HG02642 (cell line): ENCODE measurements at regions not wholly inside any gene's neighbourhood (a gene's known extent, or its start where the extent isn't known, plus 50 kb on each side); places are given as distances from the start of the nearest gene placed in this dataset.
"Not testable (repeated sequence)": the region's sequence is repeated elsewhere in the genome, so short reads cannot be mapped to it uniquely, and the experiment has no call there.

Source experiments
- ATAC-seq: cut with Tn5 transposase; IDR thresholded peaks from one replicate; pipeline ENCODE4 v1.9.1; 2021; ENCODE audit warnings: mild to moderate bottlenecking; ENCODE audit not compliant: unreplicated experiment, poor library complexity

DNA sequence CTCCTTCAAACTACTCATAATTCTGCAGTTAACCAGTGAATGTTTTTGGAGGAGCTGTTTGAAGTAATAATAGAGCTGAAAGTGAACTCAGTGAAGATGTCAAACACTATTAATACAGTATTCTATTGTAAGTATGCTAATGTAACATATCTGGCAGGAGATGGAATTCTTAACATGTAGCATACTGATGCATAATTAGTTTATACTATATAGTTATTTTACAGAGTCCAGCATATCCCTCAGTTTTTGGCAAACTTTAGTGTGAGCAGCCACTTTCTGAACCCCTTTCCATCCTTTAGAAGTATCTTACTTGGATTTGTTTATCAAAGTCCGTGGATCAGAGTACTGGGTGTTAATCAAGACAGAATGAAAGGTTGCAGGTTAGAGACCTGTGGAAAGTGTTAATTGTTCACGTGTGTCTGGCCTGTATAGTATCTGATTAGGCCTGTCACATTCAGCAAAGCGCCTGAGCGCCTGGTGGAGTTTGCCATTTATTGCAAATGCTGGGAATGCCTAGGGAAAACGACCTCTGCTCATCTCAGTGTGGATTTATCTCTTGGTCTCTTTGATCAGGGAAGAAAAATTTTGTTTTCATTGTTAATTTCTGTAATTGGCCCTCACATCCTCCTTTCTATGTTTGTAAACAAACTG lies 251.7 kb upstream of the MAD2L1 start:
- no peak for ATAC-seq

DNA sequence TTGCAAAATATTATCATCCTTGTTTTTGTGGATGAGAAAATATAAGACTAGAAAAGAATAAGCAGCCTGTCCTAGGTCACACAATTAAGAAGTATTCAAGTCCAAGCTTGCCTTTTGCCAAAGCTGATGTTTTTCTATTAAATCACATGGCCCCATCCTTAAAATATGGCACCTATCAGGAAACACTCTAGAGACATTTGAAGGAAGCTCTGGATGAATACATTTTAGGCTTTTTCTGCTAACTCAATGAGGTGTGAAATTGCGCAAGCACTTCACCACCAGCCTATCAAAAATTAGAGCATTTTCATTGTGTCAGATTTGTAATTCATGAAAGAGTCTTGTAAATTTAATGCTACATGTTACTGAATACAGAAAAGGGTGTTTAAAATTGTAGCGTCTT lies 251.1 kb upstream of the MAD2L1 start:
- no peak for ATAC-seq

DNA sequence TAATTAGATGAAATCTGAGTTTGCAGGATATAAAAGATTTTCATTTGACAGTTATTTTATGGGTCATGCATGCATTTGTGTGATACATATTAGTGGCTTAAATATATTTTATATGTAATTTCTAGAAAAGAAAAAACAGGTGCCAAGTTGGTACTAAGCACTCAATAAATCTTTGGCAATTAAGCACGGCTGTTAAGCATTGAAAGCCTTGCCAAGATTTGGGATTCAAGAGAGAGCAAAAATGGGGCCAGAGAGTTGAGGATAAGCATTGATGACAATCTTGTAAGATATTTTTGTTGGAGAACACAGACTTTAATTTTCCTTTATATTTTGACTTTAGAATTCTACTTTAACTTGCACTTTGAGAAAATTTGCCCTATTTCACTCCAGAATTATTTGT lies 249.8 kb upstream of the MAD2L1 start:
- no peak for ATAC-seq

- ATAC-seq = no peak
Measured at GRCh38 chr4:120314969-120315368, 248.3 kb upstream of the MAD2L1 start.

DNA sequence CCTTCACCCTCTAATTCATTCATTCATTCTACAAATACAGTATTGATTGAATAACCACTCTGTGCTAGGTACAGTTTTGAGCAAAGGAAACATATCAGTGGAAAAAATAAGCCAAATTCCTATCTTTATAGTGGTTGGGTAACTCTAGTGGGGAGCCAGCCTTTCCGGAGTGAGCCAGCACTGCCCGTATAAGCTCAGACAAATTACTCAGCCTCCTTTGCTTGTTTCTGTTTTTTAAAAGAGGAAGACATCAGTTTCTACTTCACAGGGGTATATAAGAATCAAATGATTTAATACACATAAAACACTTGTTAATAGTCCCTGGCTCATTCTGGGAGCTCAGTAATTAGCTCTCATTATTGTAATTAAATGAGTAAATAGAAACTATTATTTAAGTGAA lies 238.2 kb upstream of the MAD2L1 start:
- no peak for ATAC-seq

GRCh38 chr4:120299631-120300030 lies 233.0 kb upstream of the MAD2L1 start:
- ATAC-seq = no peak

DNA sequence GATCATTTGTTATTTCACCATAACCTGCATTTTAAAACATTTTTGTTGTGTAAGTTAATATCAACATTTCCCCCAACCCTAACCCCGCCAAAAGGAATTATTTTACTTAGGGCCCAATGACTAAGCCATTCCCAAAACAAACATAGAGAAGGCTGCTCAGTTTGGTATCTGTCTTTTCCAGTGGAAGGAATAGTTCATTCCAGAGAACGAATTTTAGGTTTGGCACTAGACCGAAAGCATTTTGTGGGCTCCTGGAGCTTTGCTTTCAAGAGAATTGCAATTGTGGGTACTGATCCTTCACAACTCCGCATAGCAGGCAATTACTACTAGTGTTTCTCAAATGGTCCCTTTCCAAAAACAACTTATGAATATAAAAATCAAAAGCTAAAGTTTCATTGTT lies 226.7 kb upstream of the MAD2L1 start:
- ATAC-seq = no peak

GRCh38 chr4:120291541-120291940 lies 224.9 kb upstream of the MAD2L1 start:
- no peak for ATAC-seq

- ATAC-seq = no peak
Measured at GRCh38 chr4:120290553-120290952, 223.9 kb upstream of the MAD2L1 start.

GRCh38 chr4:120286813-120287212 lies 220.2 kb upstream of the MAD2L1 start:
- no peak for ATAC-seq

GRCh38 chr4:120281581-120281980 lies 214.9 kb upstream of the MAD2L1 start:
- no peak for ATAC-seq

GRCh38 chr4:120277391-120277790 lies 210.7 kb upstream of the MAD2L1 start:
- no peak for ATAC-seq

GRCh38 chr4:120266602-120267001 lies 200.0 kb upstream of the MAD2L1 start:
- ATAC-seq = no peak

GRCh38 chr4:120263618-120264017 lies 197.0 kb upstream of the MAD2L1 start:
- no peak for ATAC-seq

DNA sequence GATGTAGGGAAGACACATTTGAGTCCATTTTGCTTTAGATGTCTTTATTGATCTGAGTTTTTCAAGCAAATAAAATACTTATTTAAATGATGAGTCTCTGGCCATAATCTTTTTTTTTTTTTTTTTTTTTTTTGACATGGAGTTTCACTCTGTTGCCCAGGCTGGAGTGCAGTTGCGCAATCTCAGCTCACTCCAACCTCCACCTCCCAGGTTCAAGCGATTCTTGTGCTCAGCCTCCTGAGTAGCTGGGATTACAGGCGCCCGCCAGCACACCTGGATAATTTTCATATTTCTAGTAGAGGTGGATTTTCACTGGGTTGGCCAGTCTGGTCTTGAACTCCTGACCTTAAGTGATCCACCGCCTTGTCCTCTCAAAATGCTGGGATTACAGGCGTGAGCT lies 194.5 kb upstream of the MAD2L1 start:
- no peak for ATAC-seq

DNA sequence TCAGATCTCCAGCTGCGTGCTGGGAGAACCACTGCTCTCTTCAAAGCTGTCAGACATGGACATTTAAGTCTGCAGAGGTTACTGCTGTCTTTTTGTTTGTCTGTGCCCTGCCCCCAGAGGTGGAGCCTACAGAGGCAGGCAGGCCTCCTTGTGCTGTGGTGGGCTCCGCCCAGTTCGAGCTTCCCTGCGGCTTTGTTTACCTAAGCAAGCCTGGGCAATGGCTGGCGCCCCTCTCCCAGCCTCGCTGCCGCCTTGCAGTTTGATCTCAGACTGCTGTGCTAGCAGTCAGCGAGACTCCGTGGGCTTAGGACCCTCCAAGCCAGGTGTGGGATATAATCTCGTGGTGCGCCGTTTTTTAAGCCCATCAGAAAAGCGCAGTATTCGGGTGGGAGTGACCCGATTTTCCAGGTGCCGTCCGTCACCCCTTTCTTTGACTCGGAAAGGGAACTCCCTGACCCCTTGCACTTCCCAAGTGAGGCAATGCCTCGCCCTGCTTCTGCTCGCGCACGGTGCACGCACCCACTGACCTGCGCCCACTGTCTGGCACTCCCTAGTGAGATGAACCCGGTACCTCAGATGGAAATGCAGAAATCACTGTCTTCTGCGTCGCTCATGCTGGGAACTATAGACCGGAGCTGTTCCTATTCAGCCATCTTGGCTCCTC lies 189.6 kb upstream of the MAD2L1 start:
- not testable (repeated sequence) for ATAC-seq

DNA sequence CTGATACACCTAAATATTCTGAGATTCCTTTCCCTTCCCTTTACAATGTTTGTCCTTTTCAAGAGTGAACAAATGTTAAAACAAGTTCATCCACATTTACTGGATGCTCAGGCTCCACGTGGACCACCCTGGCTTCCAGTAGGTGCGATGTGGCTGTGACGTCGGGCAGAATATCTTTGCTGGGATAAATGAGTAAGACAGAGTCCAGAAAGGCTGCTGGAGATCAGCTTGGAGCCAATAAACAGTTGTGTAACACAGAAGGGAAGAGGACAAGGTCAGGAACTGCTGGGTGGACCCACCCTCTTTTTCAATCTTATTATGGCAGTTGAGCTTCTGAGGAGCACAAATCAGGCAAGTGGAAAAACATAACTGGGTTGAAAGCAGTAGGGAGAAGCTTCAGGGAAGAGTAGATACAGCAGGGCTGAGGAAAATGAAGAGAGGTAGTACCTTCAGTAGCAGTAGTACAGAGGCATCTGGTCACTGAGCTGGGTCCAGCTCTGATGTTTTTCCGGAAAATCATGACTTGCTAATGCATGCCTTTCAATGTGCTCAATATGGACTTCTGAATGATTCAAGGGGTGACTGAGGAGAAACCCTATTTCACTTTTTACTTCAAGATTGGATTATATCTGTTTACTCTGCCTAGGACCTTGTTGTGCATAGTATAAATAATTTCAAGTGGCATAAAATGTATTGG lies 171.8 kb upstream of the MAD2L1 start:
- ATAC-seq = no peak

GRCh38 chr4:120236873-120237272 lies 170.2 kb upstream of the MAD2L1 start:
- ATAC-seq = no peak

- no peak for ATAC-seq
Measured at GRCh38 chr4:120232050-120232449, 165.4 kb upstream of the MAD2L1 start.

DNA sequence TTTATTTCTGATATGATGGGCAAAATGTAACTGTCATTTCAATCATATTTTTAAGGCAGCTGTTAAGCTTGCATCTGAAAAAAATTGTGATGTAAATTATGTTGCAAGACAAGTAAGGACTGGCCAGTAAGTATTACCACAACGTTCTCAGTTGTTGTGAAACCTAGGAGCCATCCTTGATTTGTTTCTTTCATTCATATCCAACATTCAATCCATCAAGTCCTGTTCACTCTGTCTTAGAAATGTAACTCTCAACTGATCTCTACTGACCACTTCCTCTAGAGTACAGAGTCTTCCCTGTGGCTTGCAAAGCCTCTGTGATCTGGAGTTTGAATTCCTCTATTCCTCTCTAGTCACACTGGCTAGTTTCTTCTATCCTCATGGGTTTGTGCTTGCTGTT lies 161.4 kb upstream of the MAD2L1 start:
- no peak for ATAC-seq

GRCh38 chr4:120227554-120227953 lies 160.9 kb upstream of the MAD2L1 start:
- ATAC-seq = no peak

GRCh38 chr4:120225527-120225926 lies 158.9 kb upstream of the MAD2L1 start:
- ATAC-seq = no peak
